ENCODE measurements at regions not wholly inside any gene's neighbourhood (a gene's known extent, or its start where the extent isn't known, plus 50 kb on each side); places are given as distances from the start of the nearest gene placed in this dataset.
"Not testable (repeated sequence)": the region's sequence is repeated elsewhere in the genome, so short reads cannot be mapped to it uniquely, and the experiment has no call there.

DNA sequence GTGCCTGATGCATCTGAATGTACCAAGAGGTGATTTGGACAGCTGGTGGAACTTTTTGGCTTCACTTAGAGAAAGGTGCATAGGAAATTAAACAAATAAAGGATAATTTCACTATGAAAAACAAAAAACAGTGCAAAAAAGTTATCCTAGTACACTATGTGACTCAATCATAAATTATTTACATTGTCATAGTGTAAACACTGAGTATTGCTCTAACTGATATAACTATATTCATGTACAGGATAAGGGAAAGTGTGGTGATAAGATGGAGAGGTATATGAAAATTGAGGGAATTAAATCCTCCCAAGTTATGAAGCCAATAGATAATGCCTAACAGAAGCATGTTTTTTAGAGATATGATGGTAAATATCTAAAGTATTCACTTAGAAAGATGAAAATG lies 50.2 kb upstream of the CPNE4 start:
- no peak for DNase-seq

DNA sequence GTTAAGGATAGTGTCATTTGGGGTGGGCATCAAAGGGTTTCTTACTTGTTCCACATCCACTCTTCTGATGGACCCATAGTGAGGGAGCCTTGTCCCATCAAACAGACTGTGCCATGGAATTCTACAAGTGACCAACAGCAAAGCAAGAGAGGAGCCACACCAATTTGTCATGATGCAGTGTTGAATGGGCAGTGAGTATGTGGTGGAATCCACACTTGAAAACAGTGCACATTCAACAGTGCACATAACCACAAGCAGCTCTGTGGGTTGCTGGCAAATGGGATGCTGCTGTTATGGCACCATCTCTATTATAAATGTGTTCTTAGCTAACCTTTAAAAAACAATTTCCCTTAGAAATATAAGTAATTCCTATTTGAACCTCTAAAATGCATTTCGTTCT lies 52.5 kb upstream of the CPNE4 start:
- DNase-seq = no peak

DNA sequence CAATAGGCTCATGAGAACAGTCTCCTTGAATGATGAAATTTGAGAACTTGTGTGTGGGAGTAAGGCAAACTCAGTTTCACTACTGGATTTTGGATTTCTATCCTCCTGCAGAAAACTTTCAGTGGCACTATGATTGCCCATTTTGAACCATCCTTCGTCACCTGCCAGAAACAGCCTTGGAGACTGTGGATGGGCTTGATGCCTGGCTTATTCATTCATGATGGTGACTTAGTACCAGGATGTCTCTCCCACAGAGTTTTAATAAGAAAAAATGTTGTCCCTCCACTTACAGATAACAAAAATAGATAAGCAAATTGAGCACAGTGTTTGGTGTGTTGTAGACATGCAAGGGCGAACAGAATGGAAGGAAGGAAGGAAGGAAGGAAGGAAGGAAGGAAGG lies 53.5 kb upstream of the CPNE4 start:
- no peak for DNase-seq

DNA sequence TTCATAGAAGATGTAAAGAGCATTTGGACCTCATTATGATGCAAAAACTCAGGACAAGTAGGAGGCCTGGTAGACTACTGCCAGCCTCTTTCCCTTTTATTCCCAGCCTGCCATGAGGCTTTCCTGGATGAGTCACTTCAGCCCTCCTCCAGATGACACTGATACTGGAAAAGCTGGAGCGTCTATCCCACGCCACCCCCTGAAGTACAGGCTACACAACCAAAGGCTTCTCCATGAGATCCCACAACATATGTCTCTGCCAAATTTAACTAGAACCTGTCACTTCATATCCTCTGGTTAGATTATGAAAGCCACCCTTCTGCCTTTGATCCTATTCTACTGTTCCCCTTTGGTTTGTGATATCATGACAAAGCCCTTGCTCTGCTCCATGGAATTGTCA lies 56.1 kb upstream of the CPNE4 start:
- DNase-seq = no peak

DNA sequence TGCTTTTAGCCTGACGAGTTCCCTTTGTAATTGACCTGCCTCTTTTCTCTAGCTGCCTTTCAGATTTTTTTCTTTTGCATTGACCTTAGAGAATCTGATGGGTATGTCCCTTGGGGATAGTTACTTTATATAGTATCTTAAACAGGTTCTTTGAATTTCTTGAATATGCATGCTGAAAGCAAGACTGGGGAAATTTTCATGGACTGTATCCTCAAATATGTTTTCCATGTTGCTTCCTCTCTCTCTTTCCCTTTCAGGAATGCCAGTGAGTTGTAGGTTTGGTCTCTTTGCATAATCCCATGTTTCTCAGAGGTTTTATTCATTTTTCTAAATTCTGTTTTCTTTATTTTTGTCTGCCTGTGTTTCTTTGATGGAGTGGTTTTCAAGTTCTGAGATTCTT lies 81.8 kb upstream of the CPNE4 start:
- DNase-seq = no peak

DNA sequence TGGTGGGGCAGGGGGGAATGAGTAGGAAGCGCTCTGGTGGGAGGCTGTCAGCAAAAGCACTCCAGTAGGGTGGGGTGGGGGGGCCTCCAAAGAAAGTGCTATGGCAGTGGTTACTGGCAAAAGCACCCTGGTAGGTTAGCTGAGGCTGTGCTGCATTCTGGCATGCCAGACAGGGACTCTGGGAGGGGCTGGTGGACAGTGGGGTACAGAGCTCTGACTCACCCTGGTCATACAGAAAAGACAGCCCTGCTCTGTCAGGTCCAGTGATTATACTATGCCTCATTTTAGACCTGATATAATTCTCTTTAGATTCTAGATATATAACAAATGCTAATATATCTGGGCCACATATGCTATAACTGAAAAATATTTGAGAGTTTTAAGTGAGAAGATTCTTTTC lies 82.8 kb upstream of the CPNE4 start:
- no peak for DNase-seq

DNA sequence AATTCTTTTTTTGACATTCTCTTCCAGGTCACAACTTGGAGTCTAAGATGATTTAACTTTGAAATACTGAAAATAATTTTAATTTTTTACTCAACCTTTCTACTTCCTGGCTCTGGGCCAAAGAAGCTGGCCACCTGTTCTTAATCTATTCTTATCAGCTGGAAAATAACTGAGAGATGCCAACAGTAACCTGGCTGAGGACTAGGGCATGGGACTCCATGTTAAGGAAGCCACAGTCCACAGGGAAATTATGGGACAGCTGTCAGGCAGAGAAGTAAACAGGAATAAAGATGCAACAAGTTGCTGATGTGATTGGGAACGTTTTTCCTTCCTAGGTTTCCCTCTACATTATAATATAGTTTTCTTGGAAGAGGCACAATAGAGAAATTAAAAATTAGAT lies 84.7 kb upstream of the CPNE4 start:
- no peak for DNase-seq

DNA sequence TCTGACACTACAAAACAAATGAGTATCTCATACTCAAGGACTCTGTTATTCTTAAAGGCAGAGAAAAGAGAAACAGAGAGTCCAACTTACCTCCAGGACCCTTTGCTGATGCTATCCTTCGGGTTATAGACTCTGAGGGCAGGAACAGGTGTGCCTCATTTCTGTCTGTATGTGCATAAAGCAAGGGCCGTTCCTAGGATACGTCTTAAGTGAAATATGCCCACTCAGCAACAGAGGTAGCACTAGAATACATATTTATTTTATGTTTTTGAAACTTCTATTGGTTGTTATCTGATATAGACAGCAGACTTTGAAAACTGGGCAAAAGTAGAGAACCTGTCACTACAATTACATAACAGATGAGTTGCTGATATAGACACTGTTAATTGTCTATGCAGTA lies 89.3 kb upstream of the CPNE4 start:
- no peak for DNase-seq

DNA sequence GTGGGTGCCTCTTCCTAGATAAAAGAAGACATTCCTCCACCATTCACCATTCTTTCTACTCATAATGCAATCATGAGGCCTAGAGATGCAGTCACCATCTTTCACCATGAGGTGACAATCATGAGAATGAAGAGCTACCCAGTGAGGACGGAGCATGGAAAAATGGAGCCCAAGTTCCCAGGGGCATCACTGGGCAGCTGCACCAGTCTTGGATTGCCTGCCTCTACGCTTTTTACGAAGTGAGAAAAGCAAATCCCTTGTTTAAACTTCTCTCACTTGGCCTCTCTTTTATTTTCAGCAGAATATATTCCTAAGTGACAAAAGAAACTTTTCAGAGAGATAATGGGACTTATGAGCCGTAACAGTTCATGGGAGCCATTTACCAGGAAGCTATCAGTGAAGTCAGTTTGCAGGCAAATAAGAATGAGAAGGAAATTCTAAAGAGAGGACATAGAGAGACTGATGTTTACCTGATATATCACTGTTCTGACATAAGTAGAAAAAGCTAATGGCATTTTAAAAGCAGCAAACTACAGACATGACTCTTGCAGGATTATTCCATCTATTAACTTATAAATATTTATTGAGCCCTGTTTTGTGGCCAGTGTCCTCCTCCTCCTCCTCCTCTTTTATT lies 90.0 kb upstream of the CPNE4 start:
- no peak for DNase-seq

DNA sequence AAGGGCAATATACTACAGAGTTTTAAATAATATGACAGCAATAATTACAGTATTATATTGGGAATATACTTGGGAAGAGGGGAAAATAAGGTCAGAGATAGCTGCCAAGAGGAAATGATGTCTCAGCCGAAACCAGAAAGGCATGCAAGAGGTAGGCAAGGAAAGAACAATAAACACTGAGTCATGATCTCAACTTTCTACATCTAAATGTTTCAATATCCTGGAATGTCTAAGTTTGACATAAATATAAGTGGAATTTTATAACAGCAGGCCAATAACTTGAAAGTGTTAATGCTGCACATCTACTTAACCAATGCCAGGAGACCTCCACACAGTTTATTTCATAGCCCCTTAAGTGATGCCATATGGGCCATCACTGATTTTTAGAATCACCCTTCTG lies 99.8 kb upstream of the CPNE4 start:
- DNase-seq = no peak

DNA sequence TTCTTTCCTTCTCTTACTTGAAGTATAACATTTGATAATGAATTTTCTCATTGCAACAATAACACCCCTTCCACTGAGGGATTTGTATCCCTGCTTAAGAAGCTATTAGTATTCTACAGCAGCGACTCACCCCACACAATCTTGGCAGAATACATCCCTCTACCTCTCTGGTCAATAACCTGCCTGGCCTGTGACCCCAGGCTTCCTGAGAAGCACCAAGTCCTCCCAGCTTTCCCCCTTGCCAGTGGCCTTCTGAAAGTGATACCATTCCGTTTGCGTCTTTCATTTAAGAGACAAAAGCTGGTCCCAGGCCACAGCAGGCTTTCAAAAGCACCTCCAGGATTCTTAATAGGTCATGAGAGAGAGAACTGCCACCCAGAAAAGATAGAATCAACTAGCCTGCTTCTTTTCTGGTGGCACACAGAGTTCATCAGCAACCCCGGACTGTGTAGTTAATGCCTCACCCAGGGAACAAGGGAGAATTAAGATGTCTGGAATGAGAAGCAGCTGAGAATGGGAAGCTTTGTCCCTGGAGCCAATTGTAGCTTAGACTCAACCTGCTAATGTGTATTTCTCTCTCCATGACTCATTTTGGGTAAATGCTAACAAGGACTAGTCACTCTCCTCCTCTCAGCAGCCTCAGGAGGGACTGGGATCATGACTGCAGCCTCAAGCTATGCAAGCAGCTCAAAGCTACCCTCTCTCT lies 101.0 kb upstream of the CPNE4 start:
- no peak for DNase-seq

DNA sequence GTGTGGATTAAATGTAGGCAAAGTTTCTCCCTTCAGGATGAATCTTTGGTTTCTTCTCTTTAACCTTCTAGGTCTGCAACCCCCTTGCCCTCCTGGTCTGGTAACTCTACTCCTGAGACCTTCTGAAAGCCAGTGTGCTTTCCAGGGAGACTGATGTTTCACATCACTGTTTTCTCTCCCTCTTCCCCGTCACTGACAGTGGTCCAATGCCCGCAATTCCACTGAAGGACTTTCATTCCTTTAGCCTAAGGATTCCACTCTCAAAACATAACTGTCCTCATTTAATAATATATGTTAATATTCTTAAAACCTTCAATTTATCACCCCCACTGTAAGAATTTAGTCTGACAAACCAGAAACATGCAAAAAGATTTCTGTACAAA lies 101.5 kb upstream of the CPNE4 start:
- no peak for DNase-seq

DNA sequence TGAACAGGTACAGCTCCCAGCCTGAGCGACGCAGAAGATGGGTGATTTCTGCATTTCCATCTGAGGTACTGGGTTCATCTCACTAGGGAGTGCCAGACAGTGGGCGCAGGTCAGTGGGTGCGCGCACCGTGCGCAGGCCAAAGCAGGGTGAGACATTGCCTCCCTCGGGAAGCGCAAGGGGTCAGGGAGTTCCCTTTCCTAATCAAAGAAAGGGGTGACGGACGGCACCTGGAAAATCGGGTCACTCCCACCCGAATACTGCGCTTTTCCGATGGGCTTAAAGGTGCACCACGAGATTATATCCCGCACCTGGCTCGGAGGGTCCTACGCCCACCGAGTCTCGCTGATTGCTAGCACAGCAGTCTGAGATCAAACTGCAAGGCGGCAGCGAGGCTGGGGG lies 102.1 kb upstream of the CPNE4 start:
- not testable (repeated sequence) for DNase-seq

DNA sequence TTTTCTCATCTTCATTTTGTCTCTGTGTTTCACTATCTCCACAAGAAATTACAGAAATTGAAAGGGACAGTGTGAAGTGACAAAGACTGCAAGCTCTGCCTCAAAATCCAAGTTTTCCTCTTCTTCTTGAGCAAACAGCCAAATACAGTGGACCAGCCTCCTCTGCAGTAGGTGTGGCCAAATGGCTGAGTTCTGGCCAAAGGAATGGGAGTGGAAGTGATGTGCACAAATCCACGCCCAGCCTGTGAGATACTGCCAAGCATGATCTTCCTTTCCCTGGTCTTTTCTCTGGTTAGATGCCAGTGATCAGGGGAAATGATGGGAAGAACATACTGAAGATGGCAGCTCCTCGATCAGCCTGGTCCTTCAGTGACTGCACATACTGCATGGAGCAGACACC lies 111.0 kb upstream of the CPNE4 start:
- no peak for DNase-seq

DNA sequence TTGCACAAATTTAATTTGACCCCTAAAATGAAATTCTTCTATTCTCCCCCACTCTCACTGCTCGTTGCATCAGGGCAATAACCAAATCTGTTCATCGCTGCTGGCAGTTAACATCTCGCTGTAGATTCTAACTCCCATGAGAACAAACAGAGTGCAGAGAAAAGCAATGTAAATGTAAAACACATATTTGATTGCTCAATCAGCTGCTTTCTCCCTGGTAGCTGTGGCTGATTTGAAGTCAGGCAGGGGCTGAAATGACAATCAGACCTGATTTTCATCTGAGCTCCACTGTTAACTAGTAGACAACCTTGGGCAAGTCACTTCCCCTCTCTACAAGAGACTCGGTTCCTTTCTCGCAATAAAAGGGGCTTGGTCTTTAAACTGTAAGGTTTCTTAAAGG lies 119.8 kb upstream of the CPNE4 start:
- DNase-seq = no peak

DNA sequence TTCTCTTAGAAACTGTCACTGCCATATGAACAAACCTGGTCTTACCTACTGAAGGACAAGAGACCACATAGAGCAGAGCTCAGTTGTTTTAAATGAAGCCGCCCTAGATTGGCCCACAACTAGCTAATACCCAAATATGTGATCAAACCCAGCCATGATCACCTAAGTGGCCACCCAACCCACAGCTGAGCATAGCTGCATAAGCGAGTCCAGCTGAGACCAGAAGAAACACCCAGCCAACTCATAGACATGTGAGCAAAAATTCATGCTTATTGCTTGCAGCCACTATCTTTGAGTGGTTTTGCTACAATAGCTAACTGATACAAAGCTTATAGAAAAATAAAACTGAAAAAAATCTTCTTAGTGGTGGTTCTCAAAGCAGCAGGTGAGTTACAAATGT lies 124.3 kb upstream of the CPNE4 start:
- DNase-seq = no peak

DNA sequence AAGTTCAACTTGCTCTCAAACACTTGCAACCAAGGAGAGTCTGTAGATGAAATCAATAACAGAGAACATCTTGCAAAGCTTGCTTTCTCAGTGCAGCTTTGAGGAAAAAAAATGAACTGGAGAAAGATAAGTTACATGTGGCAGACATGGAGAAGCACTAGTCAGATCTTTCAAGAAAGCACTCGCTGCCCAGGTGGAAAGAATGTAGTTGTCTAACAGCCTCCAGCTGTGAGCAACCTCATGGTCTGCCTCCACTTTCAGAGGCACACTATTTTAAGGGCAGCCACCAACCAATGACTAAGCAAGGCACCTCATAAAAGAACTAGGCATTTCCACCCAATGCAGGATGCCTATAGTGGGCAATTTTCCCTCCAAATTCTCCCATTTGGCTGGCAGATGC lies 125.4 kb upstream of the CPNE4 start:
- DNase-seq = no peak

DNA sequence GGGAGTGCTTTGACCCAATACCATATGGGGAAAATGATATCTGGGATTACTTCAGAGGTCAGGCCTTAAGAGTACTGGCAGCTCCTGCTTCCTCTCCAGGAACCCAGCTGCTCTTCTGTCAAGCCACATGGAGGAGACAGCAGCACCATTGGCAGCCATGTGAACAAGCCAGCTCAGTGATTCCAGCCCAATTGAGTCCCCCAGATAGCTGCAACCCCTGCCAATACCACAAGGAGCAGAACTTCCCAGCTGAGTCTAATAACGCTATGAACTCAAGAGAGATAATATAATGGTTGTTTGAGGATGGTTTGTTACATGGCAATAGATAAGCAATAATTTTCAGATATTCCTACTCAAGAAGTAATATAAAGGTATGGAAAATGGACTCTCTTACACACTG lies 126.8 kb upstream of the CPNE4 start:
- DNase-seq = no peak

DNA sequence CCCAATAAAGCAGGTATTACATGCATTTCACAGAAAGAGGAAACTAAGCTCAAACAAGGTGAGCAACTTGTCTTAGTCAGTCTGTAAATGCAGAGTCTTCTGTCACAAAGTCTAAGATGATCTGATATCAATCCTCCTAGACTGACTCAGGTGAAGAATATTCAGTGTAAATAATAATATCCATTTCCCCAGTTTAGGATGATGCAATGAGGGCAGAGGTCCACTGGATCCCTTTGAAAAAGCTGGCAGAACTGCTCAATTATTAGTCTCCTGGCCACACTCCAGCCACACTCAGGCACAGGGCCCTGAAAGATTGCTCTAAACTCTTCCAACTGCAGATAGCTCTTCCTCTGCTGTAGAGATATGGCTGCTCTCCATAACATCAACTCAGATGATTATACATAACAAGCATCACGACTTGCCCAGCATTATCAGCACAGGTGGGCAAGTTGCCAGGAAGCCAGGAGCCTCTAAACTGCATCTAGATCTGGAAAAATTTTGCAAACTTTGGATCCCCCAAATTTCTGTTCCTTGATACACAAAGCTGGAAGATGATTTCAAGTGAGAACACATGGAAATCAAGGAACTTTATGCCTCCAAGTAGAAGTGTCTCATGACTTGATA lies 129.8 kb upstream of the CPNE4 start:
- DNase-seq = no peak

DNA sequence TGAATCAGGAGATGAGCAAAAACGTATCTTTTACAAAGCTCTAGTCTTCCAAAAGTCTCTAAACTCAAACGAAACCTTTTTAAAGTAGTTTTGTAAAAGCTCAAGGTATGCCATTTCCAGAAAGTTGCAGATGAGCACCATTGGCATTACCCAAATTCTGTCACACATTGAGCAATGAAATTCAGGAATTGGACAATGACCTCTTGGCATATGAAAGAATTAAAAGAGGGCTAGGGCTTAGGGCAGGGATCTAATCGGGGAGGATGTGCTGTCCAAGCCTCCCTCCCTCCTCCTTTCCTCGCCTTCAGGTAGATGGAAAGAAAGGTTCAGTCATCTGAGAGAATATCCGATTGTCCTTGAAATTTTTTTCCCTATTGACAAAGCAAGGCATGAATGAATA lies 133.1 kb upstream of the CPNE4 start:
- no peak for DNase-seq

DNA sequence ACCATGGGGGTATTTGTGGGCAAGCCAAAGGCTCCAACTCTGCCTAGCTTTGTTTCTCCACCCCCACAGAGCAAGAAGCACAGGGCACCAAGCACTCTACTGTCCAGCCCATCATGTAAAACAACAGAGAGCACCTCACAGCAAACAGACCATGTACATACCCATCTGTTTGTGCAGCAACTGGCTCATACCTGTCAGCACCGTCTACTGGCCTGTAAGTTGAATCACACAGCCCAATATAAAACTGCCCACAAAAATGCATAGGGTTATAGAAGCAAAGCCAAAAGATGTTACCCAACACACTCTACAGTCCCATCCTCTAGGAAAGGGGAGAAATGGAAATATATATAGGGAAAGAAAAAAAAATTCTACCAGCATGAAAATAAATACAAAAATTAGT lies 139.7 kb upstream of the CPNE4 start:
- no peak for DNase-seq

DNA sequence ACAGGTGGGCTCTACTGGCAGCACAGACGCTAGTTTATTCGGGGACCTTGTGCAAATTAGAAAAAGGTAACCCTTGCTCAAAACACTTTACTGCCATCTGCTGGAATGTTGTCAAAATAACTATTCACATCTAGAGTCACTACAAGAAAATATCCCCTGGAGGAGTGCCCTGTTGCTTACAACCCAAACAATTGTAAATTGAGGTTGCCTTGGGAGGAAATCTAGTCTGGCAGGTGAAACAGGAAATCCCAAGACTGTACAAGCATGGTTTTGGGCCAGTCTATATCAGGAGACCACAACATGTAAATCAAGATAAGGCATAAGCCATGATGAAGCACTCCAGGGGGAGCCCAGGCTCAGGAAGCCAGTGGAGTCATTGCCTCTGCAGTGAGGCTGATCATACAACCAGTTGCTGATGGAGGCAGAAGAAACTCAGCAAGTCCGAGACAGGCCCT lies 136.8 kb upstream of the ACP3 start:
- DNase-seq = peak; percentile 35

DNA sequence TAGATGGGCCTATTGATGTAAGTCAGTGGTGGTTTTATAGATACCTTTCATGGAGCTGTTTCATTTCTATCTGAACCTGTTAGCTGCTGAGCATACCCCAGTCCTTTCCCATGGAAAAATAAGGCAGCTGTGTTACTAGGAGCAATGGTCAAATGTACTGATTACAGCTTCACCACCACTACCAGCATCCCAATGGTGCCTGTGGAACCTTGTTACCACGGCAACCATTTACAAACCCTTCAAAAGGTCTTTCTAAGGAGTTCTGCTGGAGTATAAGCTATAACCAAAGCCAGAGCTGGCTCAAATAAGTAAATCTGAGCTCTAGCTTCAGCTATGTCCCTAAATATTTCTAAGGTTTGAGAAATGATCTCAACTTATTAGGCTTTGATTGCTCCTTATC lies 133.4 kb upstream of the ACP3 start:
- DNase-seq = no peak

DNA sequence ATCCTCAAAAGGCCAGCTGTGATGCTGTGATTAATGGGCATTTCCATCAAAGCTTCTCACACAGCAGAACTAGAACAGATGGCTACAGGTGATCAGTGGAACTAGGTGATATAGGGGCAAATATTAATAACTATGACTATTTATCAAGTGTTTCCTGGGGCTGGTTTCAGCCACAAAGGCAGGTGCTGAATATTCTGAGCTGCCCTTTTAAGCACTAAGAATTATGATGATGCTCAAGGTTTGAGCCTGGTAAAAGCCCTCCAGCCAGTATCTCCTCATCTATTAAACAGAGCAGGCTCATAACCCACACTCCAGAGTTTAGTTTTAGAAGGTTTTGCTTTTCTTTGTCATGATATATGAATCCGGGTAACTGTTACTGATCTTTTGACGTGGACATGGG lies 129.5 kb upstream of the ACP3 start:
- DNase-seq = no peak

DNA sequence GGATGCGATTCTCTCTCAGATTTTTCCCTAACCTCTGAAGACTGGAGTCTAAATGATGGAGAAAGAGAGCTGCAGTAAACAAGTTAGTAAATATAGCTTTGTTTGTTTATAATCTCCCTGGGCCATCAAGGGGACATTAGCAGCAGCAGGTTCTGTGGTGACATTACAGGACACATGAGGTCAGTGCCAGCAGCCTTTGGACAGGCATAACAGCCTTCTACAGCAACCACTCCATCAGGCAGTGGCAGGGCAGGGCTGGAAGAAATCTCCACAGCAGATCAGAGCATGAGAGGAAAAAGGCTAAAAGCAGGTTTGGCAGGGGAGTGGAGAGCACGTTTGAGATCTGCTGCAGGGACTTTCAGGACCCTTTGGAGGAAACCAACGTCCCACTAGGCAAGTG lies 127.6 kb upstream of the ACP3 start:
- no peak for DNase-seq
